GM18520 (cell line): ENCODE measurements at regions not wholly inside any gene's neighbourhood (a gene's known extent, or its start where the extent isn't known, plus 50 kb on each side); places are given as distances from the start of the nearest gene placed in this dataset.
"Not testable (repeated sequence)": the region's sequence is repeated elsewhere in the genome, so short reads cannot be mapped to it uniquely, and the experiment has no call there.

Experiments used
- ATAC-seq: cut with Tn5 transposase; IDR thresholded peaks from one replicate; pipeline ENCODE4 v1.9.1; 2021; ENCODE audit not compliant: unreplicated experiment

GRCh38 chr3:23701716-23702597, 103.8 kb upstream of the UBE2E1 start:
- ATAC-seq = no peak

- ATAC-seq = no peak
These were observed 101.5 kb upstream of the UBE2E1 start for GRCh38 chr3:23704298-23704697.

GRCh38 chr3:23706111-23706510, 99.6 kb upstream of the UBE2E1 start:
- ATAC-seq = no peak

- no peak for ATAC-seq
These were observed 95.8 kb upstream of the UBE2E1 start for GRCh38 chr3:23709987-23710386.

GRCh38 chr3:23710555-23710954, 95.2 kb upstream of the UBE2E1 start:
- ATAC-seq = no peak

- peak; percentile 89 for ATAC-seq
These were observed 93.8 kb upstream of the UBE2E1 start for GRCh38 chr3:23711916-23712494.

- no peak for ATAC-seq
These were observed 92.8 kb upstream of the UBE2E1 start for GRCh38 chr3:23712656-23713559.

- ATAC-seq = no peak
These were observed 92.1 kb upstream of the UBE2E1 start for GRCh38 chr3:23713641-23714040.

GRCh38 chr3:23720059-23720458, 85.7 kb upstream of the UBE2E1 start:
- no peak for ATAC-seq

- no peak for ATAC-seq
These were observed 84.9 kb upstream of the UBE2E1 start for GRCh38 chr3:23720885-23721284.

GRCh38 chr3:23723141-23723540, 82.6 kb upstream of the UBE2E1 start:
- no peak for ATAC-seq

GRCh38 chr3:23723930-23724329, 81.8 kb upstream of the UBE2E1 start:
- ATAC-seq = no peak

GRCh38 chr3:23726811-23727548, 78.8 kb upstream of the UBE2E1 start:
- ATAC-seq = peak; percentile 83

- no peak for ATAC-seq
These were observed 77.1 kb upstream of the UBE2E1 start for GRCh38 chr3:23728601-23729117.

GRCh38 chr3:23729362-23729761, 76.4 kb upstream of the UBE2E1 start:
- ATAC-seq = not testable (repeated sequence)

- ATAC-seq = no peak
These were observed 71.3 kb upstream of the UBE2E1 start for GRCh38 chr3:23734481-23734880.

GRCh38 chr3:23735062-23735461, 70.7 kb upstream of the UBE2E1 start:
- ATAC-seq = no peak

- ATAC-seq = no peak
These were observed 70.0 kb upstream of the UBE2E1 start for GRCh38 chr3:23735535-23736326.

- no peak for ATAC-seq
These were observed 66.8 kb upstream of the UBE2E1 start for GRCh38 chr3:23738944-23739343.

- no peak for ATAC-seq
These were observed 66.2 kb upstream of the UBE2E1 start for GRCh38 chr3:23739536-23739935.
